ENCODE measurements at regions not wholly inside any gene's neighbourhood (a gene's known extent, or its start where the extent isn't known, plus 50 kb on each side); places are given as distances from the start of the nearest gene placed in this dataset.
"Not testable (repeated sequence)": the region's sequence is repeated elsewhere in the genome, so short reads cannot be mapped to it uniquely, and the experiment has no call there.

DNA sequence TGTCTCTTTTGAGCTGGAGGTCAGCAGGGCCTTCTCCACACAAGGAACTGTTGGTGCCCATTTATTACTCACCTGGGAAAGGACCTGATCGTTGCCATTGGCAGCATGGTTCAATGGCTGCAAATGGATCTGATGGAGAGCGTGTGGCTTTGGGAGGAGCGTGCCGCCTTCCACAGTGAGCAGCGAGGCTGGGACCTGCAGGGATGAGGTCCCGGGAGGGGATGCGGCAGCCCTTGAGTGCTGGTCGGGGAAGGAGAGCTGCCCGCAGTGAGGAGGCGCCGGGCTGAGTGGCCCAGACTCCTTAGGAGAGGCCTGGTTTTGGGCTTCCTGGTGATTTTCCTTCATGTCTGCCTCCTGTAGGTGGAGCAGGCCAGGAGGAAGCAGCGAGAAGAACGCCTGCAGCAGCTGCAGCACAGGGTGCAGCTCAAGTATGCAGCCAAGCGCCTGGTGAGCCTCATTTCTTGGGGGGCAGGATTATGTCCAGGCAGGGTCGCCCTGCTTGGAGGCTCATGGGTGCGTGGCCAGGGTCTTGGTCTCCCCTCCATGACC lies 86.0 kb upstream of the PZP start:
- TF ChIP-seq, protein P1, sequence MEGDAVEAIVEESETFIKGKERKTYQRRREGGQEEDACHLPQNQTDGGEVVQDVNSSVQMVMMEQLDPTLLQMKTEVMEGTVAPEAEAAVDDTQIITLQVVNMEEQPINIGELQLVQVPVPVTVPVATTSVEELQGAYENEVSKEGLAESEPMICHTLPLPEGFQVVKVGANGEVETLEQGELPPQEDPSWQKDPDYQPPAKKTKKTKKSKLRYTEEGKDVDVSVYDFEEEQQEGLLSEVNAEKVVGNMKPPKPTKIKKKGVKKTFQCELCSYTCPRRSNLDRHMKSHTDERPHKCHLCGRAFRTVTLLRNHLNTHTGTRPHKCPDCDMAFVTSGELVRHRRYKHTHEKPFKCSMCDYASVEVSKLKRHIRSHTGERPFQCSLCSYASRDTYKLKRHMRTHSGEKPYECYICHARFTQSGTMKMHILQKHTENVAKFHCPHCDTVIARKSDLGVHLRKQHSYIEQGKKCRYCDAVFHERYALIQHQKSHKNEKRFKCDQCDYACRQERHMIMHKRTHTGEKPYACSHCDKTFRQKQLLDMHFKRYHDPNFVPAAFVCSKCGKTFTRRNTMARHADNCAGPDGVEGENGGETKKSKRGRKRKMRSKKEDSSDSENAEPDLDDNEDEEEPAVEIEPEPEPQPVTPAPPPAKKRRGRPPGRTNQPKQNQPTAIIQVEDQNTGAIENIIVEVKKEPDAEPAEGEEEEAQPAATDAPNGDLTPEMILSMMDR (IDR thresholded peaks at IDR 0.05; ENCODE audit: poor library complexity, severe bottlenecking), result not testable (repeated sequence)
- TF ChIP-seq EZH2 (IDR thresholded peaks at IDR 0.05; ENCODE audit: borderline replicate concordance, insufficient read depth, low read length, poor library complexity, severe bottlenecking); EP300 (conservative IDR thresholded peaks at IDR 0.05; ENCODE audit: poor library complexity, severe bottlenecking); POLR2AphosphoS5 (IDR thresholded peaks at IDR 0.05); SMC3 (conservative IDR thresholded peaks at IDR 0.05; ENCODE audit: poor library complexity); MXI1 (conservative IDR thresholded peaks at IDR 0.05; ENCODE audit: poor library complexity, severe bottlenecking); RAD21 (conservative IDR thresholded peaks at IDR 0.05): not testable (repeated sequence)
- TF ChIP-seq, protein P2, sequence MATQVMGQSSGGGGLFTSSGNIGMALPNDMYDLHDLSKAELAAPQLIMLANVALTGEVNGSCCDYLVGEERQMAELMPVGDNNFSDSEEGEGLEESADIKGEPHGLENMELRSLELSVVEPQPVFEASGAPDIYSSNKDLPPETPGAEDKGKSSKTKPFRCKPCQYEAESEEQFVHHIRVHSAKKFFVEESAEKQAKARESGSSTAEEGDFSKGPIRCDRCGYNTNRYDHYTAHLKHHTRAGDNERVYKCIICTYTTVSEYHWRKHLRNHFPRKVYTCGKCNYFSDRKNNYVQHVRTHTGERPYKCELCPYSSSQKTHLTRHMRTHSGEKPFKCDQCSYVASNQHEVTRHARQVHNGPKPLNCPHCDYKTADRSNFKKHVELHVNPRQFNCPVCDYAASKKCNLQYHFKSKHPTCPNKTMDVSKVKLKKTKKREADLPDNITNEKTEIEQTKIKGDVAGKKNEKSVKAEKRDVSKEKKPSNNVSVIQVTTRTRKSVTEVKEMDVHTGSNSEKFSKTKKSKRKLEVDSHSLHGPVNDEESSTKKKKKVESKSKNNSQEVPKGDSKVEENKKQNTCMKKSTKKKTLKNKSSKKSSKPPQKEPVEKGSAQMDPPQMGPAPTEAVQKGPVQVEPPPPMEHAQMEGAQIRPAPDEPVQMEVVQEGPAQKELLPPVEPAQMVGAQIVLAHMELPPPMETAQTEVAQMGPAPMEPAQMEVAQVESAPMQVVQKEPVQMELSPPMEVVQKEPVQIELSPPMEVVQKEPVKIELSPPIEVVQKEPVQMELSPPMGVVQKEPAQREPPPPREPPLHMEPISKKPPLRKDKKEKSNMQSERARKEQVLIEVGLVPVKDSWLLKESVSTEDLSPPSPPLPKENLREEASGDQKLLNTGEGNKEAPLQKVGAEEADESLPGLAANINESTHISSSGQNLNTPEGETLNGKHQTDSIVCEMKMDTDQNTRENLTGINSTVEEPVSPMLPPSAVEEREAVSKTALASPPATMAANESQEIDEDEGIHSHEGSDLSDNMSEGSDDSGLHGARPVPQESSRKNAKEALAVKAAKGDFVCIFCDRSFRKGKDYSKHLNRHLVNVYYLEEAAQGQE (IDR thresholded peaks at IDR 0.05; ENCODE audit: borderline replicate concordance), result not testable (repeated sequence)
